PFSK-1 (cell line): ENCODE measurements at regions not wholly inside any gene's neighbourhood (a gene's known extent, or its start where the extent isn't known, plus 50 kb on each side); places are given as distances from the start of the nearest gene placed in this dataset.

Experiments
- FOXP2 ChIP-seq: optimal IDR thresholded peaks from 2 replicates; pipeline ENCODE3; 2011; ENCODE audit warnings: borderline replicate concordance, control low read depth, inconsistent platforms; ENCODE audit not compliant: insufficient read depth; ENCODE audit errors: extremely low read length, extremely low read depth
- POLR2AphosphoS5 ChIP-seq: IDR thresholded peaks from 2 replicates; pipeline ENCODE4 v1.6.1; 2012; ENCODE audit warnings: low read depth, mild to moderate bottlenecking, control low read depth, low read length, moderate library complexity
- SIN3A ChIP-seq: IDR thresholded peaks from 2 replicates; pipeline ENCODE4 v1.6.1; 2012; ENCODE audit warnings: mild to moderate bottlenecking, low read length, moderate library complexity, borderline replicate concordance; ENCODE audit not compliant: insufficient read depth
- TAF1 ChIP-seq: IDR thresholded peaks from 2 replicates; pipeline ENCODE4 v1.6.1; 2012; ENCODE audit warnings: low read length, control low read depth, borderline replicate concordance; ENCODE audit not compliant: insufficient read depth
- TF ChIP-seq, protein P1 (sequence below), 2 experiments: IDR thresholded peaks; 2 replicates each; pipeline versions ENCODE4 v1.6.1 to v1.8.0; 2011 to 2012; ENCODE audit warnings: low read depth in 2 of 2, low read length in 2 of 2, control low read depth in 1 of 2, inconsistent platforms in 1 of 2, mild to moderate bottlenecking in 1 of 2, moderate library complexity in 1 of 2; ENCODE audit not compliant: insufficient read depth in 1 of 2

GRCh38 chr1:232380131-232380530 lies 249.8 kb downstream of the SIPA1L2 start:
- TF ChIP-seq TAF1 (no peak), SIN3A (no peak), POLR2AphosphoS5 (no peak), FOXP2 (no peak)
- TF ChIP-seq, protein P1, sequence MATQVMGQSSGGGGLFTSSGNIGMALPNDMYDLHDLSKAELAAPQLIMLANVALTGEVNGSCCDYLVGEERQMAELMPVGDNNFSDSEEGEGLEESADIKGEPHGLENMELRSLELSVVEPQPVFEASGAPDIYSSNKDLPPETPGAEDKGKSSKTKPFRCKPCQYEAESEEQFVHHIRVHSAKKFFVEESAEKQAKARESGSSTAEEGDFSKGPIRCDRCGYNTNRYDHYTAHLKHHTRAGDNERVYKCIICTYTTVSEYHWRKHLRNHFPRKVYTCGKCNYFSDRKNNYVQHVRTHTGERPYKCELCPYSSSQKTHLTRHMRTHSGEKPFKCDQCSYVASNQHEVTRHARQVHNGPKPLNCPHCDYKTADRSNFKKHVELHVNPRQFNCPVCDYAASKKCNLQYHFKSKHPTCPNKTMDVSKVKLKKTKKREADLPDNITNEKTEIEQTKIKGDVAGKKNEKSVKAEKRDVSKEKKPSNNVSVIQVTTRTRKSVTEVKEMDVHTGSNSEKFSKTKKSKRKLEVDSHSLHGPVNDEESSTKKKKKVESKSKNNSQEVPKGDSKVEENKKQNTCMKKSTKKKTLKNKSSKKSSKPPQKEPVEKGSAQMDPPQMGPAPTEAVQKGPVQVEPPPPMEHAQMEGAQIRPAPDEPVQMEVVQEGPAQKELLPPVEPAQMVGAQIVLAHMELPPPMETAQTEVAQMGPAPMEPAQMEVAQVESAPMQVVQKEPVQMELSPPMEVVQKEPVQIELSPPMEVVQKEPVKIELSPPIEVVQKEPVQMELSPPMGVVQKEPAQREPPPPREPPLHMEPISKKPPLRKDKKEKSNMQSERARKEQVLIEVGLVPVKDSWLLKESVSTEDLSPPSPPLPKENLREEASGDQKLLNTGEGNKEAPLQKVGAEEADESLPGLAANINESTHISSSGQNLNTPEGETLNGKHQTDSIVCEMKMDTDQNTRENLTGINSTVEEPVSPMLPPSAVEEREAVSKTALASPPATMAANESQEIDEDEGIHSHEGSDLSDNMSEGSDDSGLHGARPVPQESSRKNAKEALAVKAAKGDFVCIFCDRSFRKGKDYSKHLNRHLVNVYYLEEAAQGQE (IDR thresholded peaks at IDR 0.05; ENCODE audit: insufficient read depth in 1 of 2, low read depth in 2 of 2, low read length in 2 of 2), result no peak

DNA sequence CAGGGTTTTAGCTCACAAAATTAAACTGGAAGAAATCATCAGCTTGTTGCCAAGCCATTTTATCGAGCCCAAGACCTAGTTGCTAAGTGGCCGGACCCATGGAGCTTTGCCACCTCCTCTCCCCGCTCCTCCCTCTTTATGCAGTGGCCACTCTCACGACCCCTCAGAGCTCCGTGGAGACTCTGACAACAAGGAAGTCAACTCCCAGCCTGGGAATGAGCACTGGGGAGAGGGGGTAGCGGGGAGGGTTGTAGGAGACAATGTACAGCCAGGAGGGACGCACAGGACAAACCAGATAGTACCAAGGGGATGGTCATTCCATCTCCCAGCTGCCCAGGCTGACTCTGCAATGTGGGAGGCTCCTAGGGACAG lies 250.9 kb downstream of the SIPA1L2 start:
- TF ChIP-seq, protein P1 (IDR thresholded peaks at IDR 0.05; ENCODE audit: insufficient read depth in 1 of 2, low read depth in 2 of 2, low read length in 2 of 2), result no peak
- TF ChIP-seq FOXP2 (no peak), TAF1 (no peak), SIN3A (no peak), POLR2AphosphoS5 (no peak)

DNA sequence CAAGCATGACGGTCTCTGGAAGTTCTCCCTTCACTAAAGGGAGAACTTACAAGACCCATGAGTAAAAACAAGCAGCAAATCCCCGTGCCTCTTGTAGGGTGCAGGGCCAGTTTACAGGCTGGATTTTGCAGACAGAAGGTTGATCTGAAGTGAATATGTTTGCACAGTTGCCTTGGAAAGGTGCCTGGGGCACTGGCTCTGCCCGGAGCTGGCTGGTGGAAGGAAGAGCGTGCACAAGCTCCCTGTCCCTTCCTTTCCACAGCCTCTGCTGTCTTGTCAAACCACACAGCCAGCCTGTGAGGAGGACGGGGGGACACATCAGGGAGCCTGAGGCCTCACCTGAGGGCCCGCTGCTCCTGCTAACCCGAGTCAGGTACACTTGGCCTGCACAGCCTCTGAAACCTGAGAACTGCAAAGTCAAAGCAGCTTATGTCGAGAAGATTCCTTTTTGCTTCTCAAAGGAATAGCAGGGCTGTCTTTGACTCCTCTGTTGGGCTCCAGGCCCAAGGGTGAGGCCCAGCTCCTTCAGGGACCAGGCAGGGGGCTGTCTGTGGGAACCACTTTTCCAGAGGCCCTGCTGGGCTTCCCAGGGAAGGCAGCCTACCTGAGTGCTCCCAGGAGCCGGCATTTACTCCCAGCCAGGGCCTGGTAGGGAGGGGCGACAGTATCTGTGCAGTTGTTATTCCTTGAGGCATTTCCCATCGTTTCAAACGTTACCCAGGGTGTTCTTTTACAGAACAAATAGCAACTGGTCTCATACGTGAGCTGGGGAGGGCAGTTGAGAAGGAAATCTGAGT lies 251.5 kb downstream of the SIPA1L2 start:
- TF ChIP-seq, protein P1 (IDR thresholded peaks at IDR 0.05; ENCODE audit: insufficient read depth in 1 of 2, low read depth in 2 of 2, low read length in 2 of 2), result no peak
- TF ChIP-seq TAF1 (no peak), POLR2AphosphoS5 (no peak), SIN3A (no peak), FOXP2 (no peak)

- TF ChIP-seq SIN3A, result no peak
- no peak for TF ChIP-seq POLR2AphosphoS5
- TF ChIP-seq TAF1, result no peak
- no peak for TF ChIP-seq FOXP2
- TF ChIP-seq, protein P1 (IDR thresholded peaks at IDR 0.05; ENCODE audit: insufficient read depth in 1 of 2, low read depth in 2 of 2, low read length in 2 of 2), result no peak
Observed at GRCh38 chr1:232377494-232377770, 252.5 kb downstream of the SIPA1L2 start.
